B cell (primary cell): ENCODE measurements at regions not wholly inside any gene's neighbourhood (a gene's known extent, or its start where the extent isn't known, plus 50 kb on each side); places are given as distances from the start of the nearest gene placed in this dataset.

Experiments
- EZH2 ChIP-seq: IDR thresholded peaks from 2 replicates; pipeline ENCODE4 v1.6.1; 2012; ENCODE audit warnings: borderline replicate concordance, low read depth, mild to moderate bottlenecking, moderate library complexity, low read length; ENCODE audit not compliant: insufficient read depth, poor library complexity, severe bottlenecking
- TF ChIP-seq, protein P1 (sequence below): fragments of 200-600 bp; IDR thresholded peaks from one replicate; pipeline ENCODE4 v1.8.0; 2022; ENCODE audit warnings: antibody characterized with exemption, mild to moderate bottlenecking

DNA sequence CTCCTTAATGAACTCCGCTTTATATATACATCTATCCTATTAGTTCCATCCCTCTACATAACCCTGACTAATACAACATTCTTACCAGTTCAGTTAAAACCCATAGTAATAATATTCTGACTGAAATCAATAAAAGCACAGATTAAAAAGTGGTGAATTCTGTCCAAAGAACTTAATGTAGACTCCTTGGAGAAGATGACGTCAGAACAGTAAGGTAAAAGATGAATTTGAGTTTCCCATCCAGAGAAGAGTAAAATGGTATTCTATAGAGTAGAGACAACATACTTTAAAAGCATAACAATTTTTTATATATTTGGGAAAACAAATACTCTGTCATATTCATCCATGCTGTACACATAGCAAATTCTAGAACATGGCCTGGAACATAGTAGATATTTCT is 418.0 kb upstream of the SYT1 start:
- TF ChIP-seq, protein P1, sequence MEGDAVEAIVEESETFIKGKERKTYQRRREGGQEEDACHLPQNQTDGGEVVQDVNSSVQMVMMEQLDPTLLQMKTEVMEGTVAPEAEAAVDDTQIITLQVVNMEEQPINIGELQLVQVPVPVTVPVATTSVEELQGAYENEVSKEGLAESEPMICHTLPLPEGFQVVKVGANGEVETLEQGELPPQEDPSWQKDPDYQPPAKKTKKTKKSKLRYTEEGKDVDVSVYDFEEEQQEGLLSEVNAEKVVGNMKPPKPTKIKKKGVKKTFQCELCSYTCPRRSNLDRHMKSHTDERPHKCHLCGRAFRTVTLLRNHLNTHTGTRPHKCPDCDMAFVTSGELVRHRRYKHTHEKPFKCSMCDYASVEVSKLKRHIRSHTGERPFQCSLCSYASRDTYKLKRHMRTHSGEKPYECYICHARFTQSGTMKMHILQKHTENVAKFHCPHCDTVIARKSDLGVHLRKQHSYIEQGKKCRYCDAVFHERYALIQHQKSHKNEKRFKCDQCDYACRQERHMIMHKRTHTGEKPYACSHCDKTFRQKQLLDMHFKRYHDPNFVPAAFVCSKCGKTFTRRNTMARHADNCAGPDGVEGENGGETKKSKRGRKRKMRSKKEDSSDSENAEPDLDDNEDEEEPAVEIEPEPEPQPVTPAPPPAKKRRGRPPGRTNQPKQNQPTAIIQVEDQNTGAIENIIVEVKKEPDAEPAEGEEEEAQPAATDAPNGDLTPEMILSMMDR: no peak
- no peak for TF ChIP-seq EZH2
